GM23248 (cell line): ENCODE measurements at regions not wholly inside any gene's neighbourhood (a gene's known extent, or its start where the extent isn't known, plus 50 kb on each side); places are given as distances from the start of the nearest gene placed in this dataset.
"Not testable (repeated sequence)": the region's sequence is repeated elsewhere in the genome, so short reads cannot be mapped to it uniquely, and the experiment has no call there.

Experiments
- DNase-seq: peaks from one replicate; pipeline ENCODE4 v3.0.0-alpha.2; 2015
- H2AFZ ChIP-seq: fragments of 200-600 bp; sonication (generic); 2 replicates; pipeline ENCODE4 v1.6.1; 2016; ENCODE audit warnings: antibody characterized with exemption
- H3F3A ChIP-seq: fragments of 200-600 bp; sonication (generic); 2 replicates; pipeline ENCODE4 v1.6.1; 2016; ENCODE audit warnings: mild to moderate bottlenecking, antibody characterized with exemption, mixed run types; ENCODE audit not compliant: insufficient read depth
- H3K27ac ChIP-seq: fragments of 200-600 bp; sonication (generic); 2 replicates; pipeline ENCODE4 v1.5.1; 2016; ENCODE audit warnings: mild to moderate bottlenecking
- H3K27me3 ChIP-seq: fragments of 200-600 bp; sonication (generic); replicated peaks from 2 replicates; pipeline ENCODE4 v1.6.1; 2016; ENCODE audit warnings: mild to moderate bottlenecking; ENCODE audit not compliant: insufficient read depth
- H3K36me3 ChIP-seq: fragments of 200-600 bp; sonication (generic); 2 replicates; pipeline ENCODE4 v1.6.1; 2016; ENCODE audit warnings: low read depth, mild to moderate bottlenecking
- H3K4me1 ChIP-seq: fragments of 200-600 bp; sonication (generic); 2 replicates; pipeline ENCODE4 v1.6.1; 2016; ENCODE audit warnings: mild to moderate bottlenecking; ENCODE audit not compliant: insufficient read depth
- H3K4me2 ChIP-seq: fragments of 200-600 bp; sonication (generic); one replicate; pipeline ENCODE4 v1.6.1; 2016; ENCODE audit warnings: mild to moderate bottlenecking; ENCODE audit not compliant: unreplicated experiment
- H3K4me3 ChIP-seq: fragments of 200-600 bp; sonication (generic); 2 replicates; pipeline ENCODE4 v1.5.1; 2016; ENCODE audit warnings: mild to moderate bottlenecking
- H3K79me2 ChIP-seq: fragments of 200-600 bp; sonication (generic); 2 replicates; pipeline ENCODE4 v1.6.1; 2016; ENCODE audit warnings: mild to moderate bottlenecking; ENCODE audit not compliant: insufficient read depth
- H3K9ac ChIP-seq: fragments of 200-600 bp; sonication (generic); 2 replicates; pipeline ENCODE4 v1.6.1; 2016; ENCODE audit warnings: mild to moderate bottlenecking
- H3K9me2 ChIP-seq: fragments of 200-600 bp; sonication (generic); 2 replicates; pipeline ENCODE4 v1.6.1; 2016; ENCODE audit warnings: mixed run types, mild to moderate bottlenecking, moderate library complexity; ENCODE audit not compliant: insufficient read depth
- H3K9me3 ChIP-seq: fragments of 200-600 bp; sonication (generic); one replicate; pipeline ENCODE4 v1.6.1; 2017; ENCODE audit warnings: low read depth
- H4K20me1 ChIP-seq: fragments of 200-600 bp; sonication (generic); 2 replicates; pipeline ENCODE4 v1.6.0; 2016; ENCODE audit not compliant: insufficient read depth
- EZH2 ChIP-seq: fragments of 200-600 bp; sonication (generic); IDR thresholded peaks from 2 replicates; pipeline ENCODE4 v1.6.1; 2018; ENCODE audit warnings: antibody characterized with exemption, mild to moderate bottlenecking; ENCODE audit not compliant: insufficient read depth, poor library complexity, severe bottlenecking
- EZH2phosphoT487 ChIP-seq: fragments of 200-600 bp; sonication (generic); IDR thresholded peaks from 2 replicates; pipeline ENCODE4 v1.6.1; 2018; ENCODE audit warnings: antibody characterized with exemption, moderate library complexity, mild to moderate bottlenecking, low read depth; ENCODE audit not compliant: insufficient read depth
- WGBS, 2 experiments: methylation state at CpG; one replicate each; pipeline ENCODE4 v1.1.6; 2015 to 2017; ENCODE audit warnings: low lambda C conversion rate in 2 of 2, low coverage in 1 of 2; ENCODE audit errors: missing lambda C conversion rate in 2 of 2; 5-methylcytosine and 5-hydroxymethylcytosine counted together
- in situ Hi-C: fragments of 300-500 bp; cut with MboI; formaldehyde crosslinking; loops from 2 replicates; pipeline ENCODE4 v1.15.0; 2020

GRCh38 chr2:95757988-95758387, 166.2 kb downstream of the TRIM43 start:
- in situ Hi-C loops = no loop called here

DNA sequence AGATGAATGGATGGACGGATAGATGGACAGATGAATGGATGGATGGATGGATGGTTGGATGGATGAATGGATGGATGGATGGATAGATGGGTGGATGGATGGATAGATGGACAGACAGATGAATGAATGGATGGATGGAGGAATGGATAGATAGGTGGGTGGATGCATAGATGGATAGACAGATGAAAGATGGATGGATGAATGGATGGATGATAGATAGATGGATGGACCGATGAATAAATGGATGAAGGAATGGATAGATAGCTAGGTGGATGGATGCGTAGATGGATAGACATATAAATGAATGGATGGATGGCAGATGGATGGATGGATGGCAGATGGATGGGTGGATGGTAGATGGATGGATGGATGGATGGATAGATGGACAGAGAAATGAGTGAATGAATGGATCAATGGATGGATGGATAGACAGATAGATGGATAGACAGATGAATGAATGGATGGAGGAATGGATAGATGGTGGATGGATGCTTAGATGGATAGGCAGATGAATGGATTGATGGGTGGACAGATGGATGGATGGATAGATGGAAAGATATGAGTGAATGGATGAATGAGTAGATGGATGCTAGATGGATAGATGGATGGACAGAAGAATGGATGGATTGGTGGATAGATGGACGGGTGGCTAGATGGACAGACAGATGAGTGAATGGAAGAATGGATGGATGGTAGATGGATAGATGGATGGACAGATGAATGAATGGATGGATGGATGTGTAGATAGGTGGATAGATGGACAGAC, 167.9 kb downstream of the TRIM43 start:
- TF ChIP-seq EZH2 (no peak), EZH2phosphoT487 (no peak)
- Histone ChIP-seq H3K27ac (no peak overlapping the region), H3K4me2 (no peak overlapping the region), H4K20me1 (no peaks in the 10 kb centered on the region), H3K4me1 (peaks cover 9% of the 10 kb centered on the region; the same call in 1 of the 2 replicates), H3K36me3 (no peaks in the 10 kb centered on the region), H3K27me3 (no peaks in the 10 kb centered on the region), H2AFZ (no peak overlapping the region), H3K79me2 (no peaks in the 10 kb centered on the region), H3K9ac (no peak overlapping the region), H3K4me3 (no peak overlapping the region), H3K9me3 (no peaks in the 10 kb centered on the region), H3F3A (no peaks in the 10 kb centered on the region), H3K9me2 (no peaks in the 10 kb centered on the region)
- 82 to 84% methylated on average over 4 of the region's 4 CpGs for WGBS, 2 experiments
- DNase-seq = no peak
- in situ Hi-C loops = no loop called here

More at GRCh38 chr2:95757988-95758387, 166.2 kb downstream of the TRIM43 start:
- DNase-seq = no peak
- Histone ChIP-seq H3K27ac (no peak overlapping the region), H3K4me2 (no peak overlapping the region), H2AFZ (no peak overlapping the region), H3K4me3 (no peak overlapping the region), H3K27me3 (no peaks in the 10 kb centered on the region), H4K20me1 (no peaks in the 10 kb centered on the region), H3K4me1 (peaks cover 9% of the 10 kb centered on the region; the same call in 1 of the 2 replicates), H3K9me2 (no peaks in the 10 kb centered on the region), H3F3A (no peaks in the 10 kb centered on the region), H3K9ac (no peak overlapping the region), H3K79me2 (no peaks in the 10 kb centered on the region), H3K36me3 (no peaks in the 10 kb centered on the region), H3K9me3 (no peaks in the 10 kb centered on the region)
- no peak for TF ChIP-seq EZH2phosphoT487
- TF ChIP-seq EZH2 = no peak
- 64 to 79% methylated on average over 2 of the region's 2 CpGs for WGBS, 2 experiments

GRCh38 chr2:95760806-95761525, 169.2 kb downstream of the TRIM43 start:
- Histone ChIP-seq H3K9me3 (no peaks in the 10 kb centered on the region), H3K4me3 (no peak overlapping the region), H4K20me1 (no peaks in the 10 kb centered on the region), H3K9ac (no peak overlapping the region), H3K4me1 (peaks cover 9% of the 10 kb centered on the region; the same call in 1 of the 2 replicates), H3F3A (no peaks in the 10 kb centered on the region), H2AFZ (no peak overlapping the region), H3K4me2 (peak overlapping the region; percentile 1), H3K79me2 (no peaks in the 10 kb centered on the region), H3K9me2 (no peaks in the 10 kb centered on the region), H3K27ac (no peak overlapping the region), H3K27me3 (no peaks in the 10 kb centered on the region), H3K36me3 (no peaks in the 10 kb centered on the region)
- TF ChIP-seq EZH2phosphoT487 (no peak), EZH2 (no peak)
- in situ Hi-C loops = no loop called here
- DNase-seq = peak; percentile 91
- 26% methylated on average over 11 of the region's 11 CpGs for WGBS, 2 experiments

DNA sequence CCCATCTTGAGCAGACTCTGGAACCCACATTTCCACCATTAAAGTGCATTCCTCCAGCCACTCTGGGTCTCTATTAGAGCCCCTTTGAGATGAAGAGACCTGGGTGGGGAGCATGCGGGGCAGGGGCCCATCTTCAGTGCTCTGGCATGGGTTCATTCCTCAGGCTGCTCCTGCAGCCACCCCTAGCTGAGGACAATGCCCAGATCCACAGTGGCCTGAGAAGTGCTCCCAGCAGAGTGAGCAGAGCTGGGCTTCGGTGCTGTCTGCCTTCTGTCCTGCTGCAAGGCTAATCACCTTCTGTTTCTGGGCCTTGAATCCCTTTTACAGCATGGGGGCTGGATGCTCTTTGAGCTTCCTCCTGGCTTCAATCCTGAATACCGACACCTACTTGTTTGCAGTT, 169.8 kb downstream of the TRIM43 start:
- WGBS, 2 experiments = 76 to 77% methylated on average over 3 of the region's 3 CpGs
- H3K79me2 ChIP-seq = no peaks in the 10 kb centered on the region
- no peaks in the 10 kb centered on the region for H3K27me3 ChIP-seq
- H2AFZ ChIP-seq = no peak overlapping the region
- no peaks in the 10 kb centered on the region for H3K9me2 ChIP-seq
- H3K4me1 ChIP-seq = peaks cover 9% of the 10 kb centered on the region; the same call in 1 of the 2 replicates
- H3K9ac ChIP-seq = no peak overlapping the region
- no peak overlapping the region for H3K4me3 ChIP-seq
- no peaks in the 10 kb centered on the region for H4K20me1 ChIP-seq
- no peak overlapping the region for H3K4me2 ChIP-seq
- no peak for DNase-seq
- in situ Hi-C loops = no loop called here
- no peaks in the 10 kb centered on the region for H3K36me3 ChIP-seq
- no peak overlapping the region for H3K27ac ChIP-seq
- no peaks in the 10 kb centered on the region for H3F3A ChIP-seq
- TF ChIP-seq EZH2phosphoT487 (no peak), EZH2 (no peak)
- no peaks in the 10 kb centered on the region for H3K9me3 ChIP-seq

DNA sequence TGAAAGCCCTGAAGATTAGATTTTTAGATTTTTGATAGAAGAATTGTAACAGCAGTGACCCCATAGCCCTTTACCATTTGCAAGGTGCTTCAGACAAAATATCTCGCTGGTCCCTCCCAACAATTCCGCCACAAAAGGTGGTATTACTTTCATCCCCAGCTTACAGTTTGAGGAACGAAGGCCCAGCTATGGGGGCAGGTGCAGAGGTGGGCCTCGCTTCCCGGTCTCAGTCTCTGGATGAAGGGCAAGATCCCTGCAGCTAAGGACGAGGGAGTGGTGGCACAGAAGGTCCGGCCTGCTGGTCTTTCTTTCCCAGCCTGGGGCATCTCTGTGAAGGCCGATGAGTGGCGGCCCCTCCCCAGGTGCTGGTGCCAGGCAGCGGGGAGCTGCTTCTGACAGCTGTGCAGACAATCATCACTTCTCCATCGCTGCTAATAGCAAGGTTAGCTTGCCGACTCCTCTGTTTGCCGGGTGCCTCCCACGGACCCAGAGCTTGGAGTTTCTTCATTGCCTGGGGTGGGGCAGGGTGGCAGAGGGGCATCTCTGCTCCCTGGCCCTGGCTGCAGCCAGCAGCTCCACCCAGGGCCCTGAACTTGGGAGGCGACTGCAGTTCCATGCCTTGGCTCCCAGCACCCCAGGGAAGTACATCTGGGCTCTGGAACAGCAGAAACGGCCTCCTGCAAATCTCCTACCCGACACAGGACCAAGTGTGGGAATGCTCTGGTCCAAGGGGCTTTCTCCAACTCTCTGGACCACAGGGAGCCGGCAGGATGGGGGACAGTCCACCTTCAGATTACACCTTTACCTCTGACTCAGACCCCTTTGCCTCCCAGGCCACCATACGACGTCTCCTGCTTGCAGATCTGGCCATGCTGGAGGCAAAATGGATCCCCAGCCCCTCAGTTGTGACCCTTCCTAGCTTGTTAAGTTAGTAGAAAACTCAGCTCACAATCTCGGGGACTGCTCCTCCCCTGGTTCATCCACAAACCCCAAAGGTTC, 170.5 kb downstream of the TRIM43 start:
- H2AFZ ChIP-seq, H4K20me1 ChIP-seq, H3K27ac ChIP-seq, H3K4me3 ChIP-seq, H3K27me3 ChIP-seq, H3K9ac ChIP-seq, H3K4me2 ChIP-seq, H3K9me3 ChIP-seq, in situ Hi-C loops, H3F3A ChIP-seq, H3K9me2 ChIP-seq, H3K79me2 ChIP-seq, H3K36me3 ChIP-seq, DNase-seq, H3K4me1 ChIP-seq: not testable (repeated sequence)
- 80 to 81% methylated on average over 19 to 20 of the region's 21 CpGs for WGBS, 2 experiments

DNA sequence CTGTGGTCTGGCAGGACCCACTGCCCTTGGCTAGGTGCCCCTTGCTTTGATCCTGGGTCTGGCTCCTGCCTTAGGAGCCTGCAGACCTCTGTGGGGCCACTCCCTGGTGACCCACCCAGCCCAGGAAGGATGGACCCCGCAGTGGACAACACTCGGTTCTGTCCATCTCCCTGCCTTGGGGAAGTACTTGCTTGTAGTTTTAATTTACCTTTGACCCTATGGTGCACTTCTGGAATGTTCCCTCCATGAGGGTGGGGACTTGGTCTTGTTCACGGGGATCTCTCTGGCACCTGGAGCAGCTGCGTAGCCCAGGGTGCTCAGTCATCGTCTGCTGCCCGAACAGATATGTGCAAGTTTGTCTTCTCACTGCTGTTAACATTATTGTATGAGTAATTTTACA, 171.3 kb downstream of the TRIM43 start:
- H3K4me3 ChIP-seq, H3K36me3 ChIP-seq, H3K27ac ChIP-seq, H3K9me3 ChIP-seq, H3K4me1 ChIP-seq, H3K9ac ChIP-seq, H3K9me2 ChIP-seq, H2AFZ ChIP-seq, in situ Hi-C loops, H3K79me2 ChIP-seq, H3K27me3 ChIP-seq, H3K4me2 ChIP-seq, H4K20me1 ChIP-seq, DNase-seq, H3F3A ChIP-seq: not testable (repeated sequence)
- WGBS, 2 experiments = 90 to 93% methylated on average over 6 of the region's 6 CpGs
